HEK293T (cell line): ENCODE measurements at regions not wholly inside any gene's neighbourhood (a gene's known extent, or its start where the extent isn't known, plus 50 kb on each side); places are given as distances from the start of the nearest gene placed in this dataset.
"Not testable (repeated sequence)": the region's sequence is repeated elsewhere in the genome, so short reads cannot be mapped to it uniquely, and the experiment has no call there.

ENCODE experiments used
- CTCF ChIA-PET: fragments of 350-600 bp; formaldehyde crosslinking; extraction: SDS; loops from one replicate; lab custom pipeline; 2021; ENCODE audit warnings: antibody characterized with exemption, inconsistent platforms; lab: Yijun Ruan, JAX
- POLR2A ChIA-PET: fragments of 350-600 bp; formaldehyde crosslinking; extraction: SDS; loops from one replicate; lab custom pipeline; 2020; ENCODE audit warnings: antibody characterized with exemption, inconsistent platforms; lab: Yijun Ruan, JAX
- DNase-seq: peaks from one replicate; pipeline ENCODE4 v3.0.0; 2012; ENCODE audit warnings: mixed read lengths; ENCODE audit errors: extremely low spot score
- ARNT ChIP-seq: fragments of 450-650 bp; IDR thresholded peaks from 2 replicates; pipeline ENCODE4 v1.6.1; 2017; ENCODE audit warnings: mild to moderate bottlenecking
- BHLHE40 ChIP-seq: fragments of 450-650 bp; IDR thresholded peaks from 2 replicates; pipeline ENCODE4 v1.6.1; 2016; ENCODE audit warnings: mild to moderate bottlenecking, moderate library complexity, borderline replicate concordance
- ELF4 ChIP-seq: fragments of 450-650 bp; IDR thresholded peaks from 2 replicates; pipeline ENCODE4 v1.6.1; 2017; ENCODE audit warnings: antibody characterized with exemption
- FOXA1 ChIP-seq: fragments of 450-650 bp; IDR thresholded peaks from 2 replicates; pipeline ENCODE4 v1.6.1; 2016; ENCODE audit warnings: mild to moderate bottlenecking
- FOXK2 ChIP-seq: fragments of 450-650 bp; IDR thresholded peaks from 2 replicates; pipeline ENCODE4 v1.6.1; 2016; ENCODE audit warnings: mild to moderate bottlenecking
- FOXM1 ChIP-seq: fragments of 450-650 bp; IDR thresholded peaks from 2 replicates; pipeline ENCODE4 v1.6.1; 2017; ENCODE audit warnings: mild to moderate bottlenecking, borderline replicate concordance
- HDGF ChIP-seq: fragments of 450-650 bp; IDR thresholded peaks from 2 replicates; pipeline ENCODE4 v1.6.1; 2017; ENCODE audit warnings: antibody characterized with exemption, borderline replicate concordance
- L3MBTL2 ChIP-seq: fragments of 450-650 bp; conservative IDR thresholded peaks from 2 replicates; pipeline ENCODE4 v1.6.1; 2016; ENCODE audit warnings: mild to moderate bottlenecking
- NFRKB ChIP-seq: fragments of 450-650 bp; IDR thresholded peaks from 2 replicates; pipeline ENCODE4 v1.6.1; 2016; ENCODE audit warnings: mild to moderate bottlenecking, moderate library complexity
- PKNOX1 ChIP-seq: fragments of 450-650 bp; IDR thresholded peaks from 2 replicates; pipeline ENCODE4 v1.6.1; 2016
- SP1 ChIP-seq: fragments of 450-650 bp; IDR thresholded peaks from 2 replicates; pipeline ENCODE4 v1.6.1; 2017
- SUZ12 ChIP-seq: fragments of 450-650 bp; IDR thresholded peaks from 2 replicates; pipeline ENCODE4 v1.6.1; 2016; ENCODE audit warnings: mild to moderate bottlenecking
- TARDBP ChIP-seq: fragments of 450-650 bp; IDR thresholded peaks from 2 replicates; pipeline ENCODE4 v1.6.1; 2016
- ZNF384 ChIP-seq: fragments of 450-650 bp; IDR thresholded peaks from 2 replicates; pipeline ENCODE4 v1.6.1; 2016

- no peak for TF ChIP-seq FOXK2
- ChIA-PET POLR2A (interaction anchor here (0.6 to 9.4 kb wide), 51 partner anchors 8 to 1789 kb away, joined by 3 to 323 read pairs (median 4); partner anchors contain the start of gene ZKSCAN8), CTCF (interaction anchor here (0.5 to 1.1 kb wide), 4 partner anchors 11 to 1055 kb away, joined by 3 to 5 read pairs (median 4); no protein-coding TSS in a partner anchor)
- no peak for DNase-seq
Measured at GRCh38 chr6:27809067-27809938, 102.9 kb downstream of the OR2B2 start.

- ChIA-PET CTCF (interaction anchor here (1.3 kb wide), 1 partner anchor 88 kb away, joined by 4 read pairs; no protein-coding TSS in a partner anchor), POLR2A (interaction anchor here (0.8 to 9.4 kb wide), 28 partner anchors 9 to 1786 kb away, joined by 3 to 323 read pairs (median 4); a partner anchor contains a TSS)
- not testable (repeated sequence) for DNase-seq
Measured at GRCh38 chr6:27808242-27809066, 103.7 kb downstream of the OR2B2 start.

- peak; percentile 56 for DNase-seq
- ChIA-PET CTCF (interaction anchor here (1.2 to 1.3 kb wide), 2 partner anchors 12 to 88 kb away, joined by 3 to 4 read pairs; no protein-coding TSS in a partner anchor), POLR2A (interaction anchor here (0.7 to 9.4 kb wide), 26 partner anchors 9 to 1786 kb away, joined by 3 to 323 read pairs (median 4); a partner anchor contains a TSS)
- TF ChIP-seq ELF4: peak; percentile 25; the same call in 1 of the 2 replicates
- TF ChIP-seq L3MBTL2: peak; percentile 77
- peak; percentile 85 for TF ChIP-seq FOXM1
- TF ChIP-seq NFRKB: peak; percentile 67
- peak; percentile 40; the same call in 1 of the 2 replicates for TF ChIP-seq PKNOX1
Measured at GRCh38 chr6:27807441-27808241, 104.6 kb downstream of the OR2B2 start.

- ChIA-PET CTCF (interaction anchor here (1.2 to 1.3 kb wide), 2 partner anchors 11 to 89 kb away, joined by 3 to 4 read pairs; no protein-coding TSS in a partner anchor), POLR2A (interaction anchor here (0.7 to 9.4 kb wide), 15 partner anchors 9 to 1785 kb away, joined by 3 to 323 read pairs (median 4); a partner anchor contains a TSS)
- TF ChIP-seq BHLHE40: no peak
- peak; percentile 85 for TF ChIP-seq PKNOX1
- TF ChIP-seq SP1: no peak
- TF ChIP-seq NFRKB: no peak
- no peak for TF ChIP-seq HDGF
- DNase-seq: no peak
Measured at GRCh38 chr6:27806981-27807440, 105.2 kb downstream of the OR2B2 start.

GRCh38 chr6:27805347-27805746 is 106.8 kb downstream of the OR2B2 start:
- POLR2A ChIA-PET: no interaction called here
- no peak for DNase-seq
- CTCF ChIA-PET: no interaction called here
- TF ChIP-seq SP1: no peak
- no peak for TF ChIP-seq ARNT
- TF ChIP-seq HDGF: no peak
- TF ChIP-seq FOXK2: no peak
- no peak for TF ChIP-seq ELF4
- TF ChIP-seq BHLHE40: no peak
- no peak for TF ChIP-seq TARDBP
- no peak for TF ChIP-seq FOXM1

- TF ChIP-seq BHLHE40 (no peak), TARDBP (no peak), ZNF384 (no peak), L3MBTL2 (no peak), FOXM1 (no peak), ARNT (no peak)
- ChIA-PET POLR2A (no interaction called here), CTCF (no interaction called here)
- DNase-seq: no peak
Measured at GRCh38 chr6:27804851-27805250, 107.3 kb downstream of the OR2B2 start.

- CTCF ChIA-PET: no interaction called here
- TF ChIP-seq ELF4 (no peak), FOXA1 (no peak), HDGF (no peak), SUZ12 (no peak), TARDBP (no peak), BHLHE40 (no peak), FOXK2 (no peak), SP1 (no peak), FOXM1 (no peak), L3MBTL2 (no peak), ARNT (no peak)
- no peak for DNase-seq
- POLR2A ChIA-PET: interaction anchor here (0.9 to 1.4 kb wide), 3 partner anchors 9 to 94 kb away, joined by 3 to 6 read pairs (median 4); a partner anchor contains a TSS
Measured at GRCh38 chr6:27800731-27801373, 111.3 kb downstream of the OR2B2 start.
